Mucosa of descending colon (tissue), 3 donors: ENCODE measurements at regions not wholly inside any gene's neighbourhood (a gene's known extent, or its start where the extent isn't known, plus 50 kb on each side); places are given as distances from the start of the nearest gene placed in this dataset.
"Not testable (repeated sequence)": the region's sequence is repeated elsewhere in the genome, so short reads cannot be mapped to it uniquely, and the experiment has no call there.

Experiments used
- ATAC-seq: fragments of 200-7000 bp; cut with Tn5 transposase; one replicate; pipeline ENCODE4 v1.9.1; 2020; ENCODE audit warnings: mild to moderate bottlenecking, moderate library complexity
- DNase-seq, 3 donors: peaks; one replicate each; pipeline ENCODE4 v3.0.0-alpha.2; 2020
- H3K36me3 ChIP-seq: fragments of 200-600 bp; one replicate; pipeline ENCODE4 v1.8.0; 2021; ENCODE audit warnings: low read depth, mild to moderate bottlenecking
- H3K4me1 ChIP-seq: fragments of 200-600 bp; one replicate; pipeline ENCODE4 v1.8.0; 2021; ENCODE audit warnings: low read depth, mild to moderate bottlenecking
- H3K4me3 ChIP-seq: fragments of 200-600 bp; one replicate; pipeline ENCODE4 v1.8.0; 2021; ENCODE audit warnings: mild to moderate bottlenecking
- H3K9me3 ChIP-seq: fragments of 200-600 bp; one replicate; pipeline ENCODE4 v1.8.0; 2021; ENCODE audit warnings: mild to moderate bottlenecking
- intact Hi-C, 2 donors: fragments of 100-400 bp; cut with DNase I in 1 of 2; cut with micrococcal nuclease in 1 of 2; formaldehyde crosslinking; loops; one replicate each; pipeline versions ENCODE4 v1.11.0 to v1.11.1; 2022; cut with DNase I, micrococcal nuclease
- TF ChIP-seq, protein P1 (sequence below): fragments of 200-600 bp; IDR thresholded peaks from one replicate; pipeline ENCODE4 v1.8.0; 2022; ENCODE audit warnings: antibody characterized with exemption, mild to moderate bottlenecking
- donor health status: DM: no; HTN: no; CAD: no; lungs with moderate emphysema.
- donor health status: DM: no; HTN: no; CAD: no.
- donor health status: DM: no; HTN: yes; CAD: no.

- Histone ChIP-seq H3K4me3 (no peak overlapping the region), H3K4me1 (no peaks in the 10 kb centered on the region), H3K9me3 (no peaks in the 10 kb centered on the region), H3K36me3 (no peaks in the 10 kb centered on the region)
- TF ChIP-seq, protein P1, sequence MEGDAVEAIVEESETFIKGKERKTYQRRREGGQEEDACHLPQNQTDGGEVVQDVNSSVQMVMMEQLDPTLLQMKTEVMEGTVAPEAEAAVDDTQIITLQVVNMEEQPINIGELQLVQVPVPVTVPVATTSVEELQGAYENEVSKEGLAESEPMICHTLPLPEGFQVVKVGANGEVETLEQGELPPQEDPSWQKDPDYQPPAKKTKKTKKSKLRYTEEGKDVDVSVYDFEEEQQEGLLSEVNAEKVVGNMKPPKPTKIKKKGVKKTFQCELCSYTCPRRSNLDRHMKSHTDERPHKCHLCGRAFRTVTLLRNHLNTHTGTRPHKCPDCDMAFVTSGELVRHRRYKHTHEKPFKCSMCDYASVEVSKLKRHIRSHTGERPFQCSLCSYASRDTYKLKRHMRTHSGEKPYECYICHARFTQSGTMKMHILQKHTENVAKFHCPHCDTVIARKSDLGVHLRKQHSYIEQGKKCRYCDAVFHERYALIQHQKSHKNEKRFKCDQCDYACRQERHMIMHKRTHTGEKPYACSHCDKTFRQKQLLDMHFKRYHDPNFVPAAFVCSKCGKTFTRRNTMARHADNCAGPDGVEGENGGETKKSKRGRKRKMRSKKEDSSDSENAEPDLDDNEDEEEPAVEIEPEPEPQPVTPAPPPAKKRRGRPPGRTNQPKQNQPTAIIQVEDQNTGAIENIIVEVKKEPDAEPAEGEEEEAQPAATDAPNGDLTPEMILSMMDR: no peak
- DNase-seq: peak in 1 of 3 donors; percentile 9
- intact Hi-C loops: no loop called here
- no peak for ATAC-seq
Measured at GRCh38 chr22:48757985-48758561, 1069.6 kb downstream of the BRD1 start.

DNA sequence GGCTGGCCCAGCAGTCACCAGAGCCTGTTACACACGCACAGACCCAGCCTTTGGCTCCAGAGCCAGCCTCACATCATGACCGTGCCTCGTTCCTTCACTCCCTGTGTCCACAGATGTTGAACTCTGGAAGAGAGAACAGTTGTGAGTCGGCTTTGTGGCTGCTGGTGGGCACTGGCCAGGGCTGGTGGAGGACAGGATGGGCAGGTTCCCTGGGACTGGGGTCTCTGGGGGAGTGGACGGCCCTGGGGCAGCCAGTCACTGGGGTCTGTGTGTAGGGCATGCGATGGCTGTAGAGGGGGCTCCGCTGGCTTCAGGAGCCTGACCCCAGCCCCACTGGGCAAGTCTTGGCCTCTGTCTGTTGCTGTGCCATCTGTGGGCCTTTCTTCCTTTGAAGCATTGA, 1070.1 kb downstream of the BRD1 start:
- intact Hi-C loops: no loop called here
- H3K9me3 ChIP-seq: no peaks in the 10 kb centered on the region
- TF ChIP-seq, protein P1: no peak
- H3K4me3 ChIP-seq: no peak overlapping the region
- no peak for ATAC-seq
- peak in 1 of 3 donors; percentile 1 for DNase-seq
- no peaks in the 10 kb centered on the region for H3K4me1 ChIP-seq
- no peaks in the 10 kb centered on the region for H3K36me3 ChIP-seq

DNA sequence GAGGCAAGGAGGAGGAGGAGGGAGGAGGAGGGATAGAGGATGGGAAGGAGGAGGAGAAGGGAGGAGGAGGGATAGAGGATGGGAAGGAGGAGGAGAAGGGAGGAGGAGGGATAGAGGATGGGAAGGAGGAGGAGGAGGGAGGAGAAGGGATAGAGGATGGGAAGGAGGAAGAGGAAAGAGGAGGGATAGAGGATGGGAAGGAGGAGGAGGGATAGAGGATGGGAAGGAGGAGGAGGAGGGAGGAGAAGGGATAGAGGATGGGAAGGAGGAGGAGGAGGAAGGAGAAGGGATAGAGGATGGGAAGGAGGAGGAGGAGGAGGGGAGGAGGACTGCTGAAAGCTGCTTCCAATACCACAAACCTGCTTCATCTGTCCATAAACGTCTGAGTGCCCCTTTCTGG, 1070.5 kb downstream of the BRD1 start:
- H3K36me3 ChIP-seq, DNase-seq, ATAC-seq, H3K4me3 ChIP-seq, intact Hi-C loops, H3K4me1 ChIP-seq, H3K9me3 ChIP-seq: not testable (repeated sequence)

- ATAC-seq: no peak
- TF ChIP-seq, protein P1: no peak
- Histone ChIP-seq H3K9me3 (no peaks in the 10 kb centered on the region), H3K4me3 (no peak overlapping the region), H3K4me1 (no peaks in the 10 kb centered on the region), H3K36me3 (no peaks in the 10 kb centered on the region)
- DNase-seq: peak in 1 of 3 donors; percentile 9
- intact Hi-C loops: no loop called here
Measured at GRCh38 chr22:48756146-48757111, 1071.2 kb downstream of the BRD1 start.

DNA sequence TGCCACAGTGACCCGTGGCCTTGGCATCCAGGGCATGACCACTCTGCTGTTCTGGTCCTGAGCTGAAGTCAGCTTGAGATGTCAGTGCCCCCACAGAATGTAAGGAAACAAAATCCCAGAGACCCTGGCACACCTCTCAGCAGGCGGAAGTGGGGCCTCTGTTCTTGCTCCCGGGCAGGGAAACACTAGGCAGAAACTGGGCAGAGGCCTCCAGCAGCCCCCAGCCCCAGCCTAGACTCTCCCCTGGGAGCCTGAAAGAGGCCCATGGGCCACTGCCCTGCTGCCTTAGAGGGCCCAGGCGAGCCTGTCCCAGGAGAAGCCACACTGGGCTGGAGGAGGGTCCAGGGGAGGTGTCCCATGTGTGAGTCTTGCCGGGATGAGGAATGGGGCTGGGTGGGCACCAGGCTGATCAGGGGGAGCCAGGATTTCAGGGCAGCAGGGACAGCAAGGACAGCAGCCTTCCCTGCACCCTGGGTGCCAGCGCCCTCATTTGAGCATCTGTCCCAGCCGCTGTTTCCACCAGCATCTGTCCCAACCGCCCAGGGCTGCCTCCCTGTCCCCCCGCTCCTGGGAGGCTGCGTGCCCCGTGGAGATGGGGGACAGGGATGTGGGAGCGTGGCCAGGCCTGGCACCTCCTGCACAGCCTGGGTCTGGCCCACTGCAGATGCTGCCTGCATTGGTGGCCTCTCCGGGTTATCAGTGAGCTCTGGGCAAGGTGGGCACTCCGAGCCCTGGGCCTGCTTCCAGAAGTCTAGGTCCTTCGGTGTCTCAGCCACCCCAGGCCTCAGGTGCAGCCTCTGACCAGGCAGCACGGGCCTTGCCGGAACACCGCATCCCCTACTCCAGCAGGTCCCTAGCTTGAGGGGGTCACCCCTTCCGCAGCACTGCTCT, 1072.4 kb downstream of the BRD1 start:
- TF ChIP-seq, protein P1: no peak
- ATAC-seq: no peak
- Histone ChIP-seq H3K4me3 (no peak overlapping the region), H3K9me3 (no peaks in the 10 kb centered on the region), H3K4me1 (no peaks in the 10 kb centered on the region), H3K36me3 (no peaks in the 10 kb centered on the region)
- intact Hi-C loops: no loop called here
- DNase-seq: peak in 2 of 3 donors; percentile 8 to 41
